Heart right ventricle (tissue), 16 donors: ENCODE measurements at regions not wholly inside any gene's neighbourhood (a gene's known extent, or its start where the extent isn't known, plus 50 kb on each side); places are given as distances from the start of the nearest gene placed in this dataset.
A peak's percentile ranks its signal among the peaks of the same experiment; 100 is the strongest.

Experiments
- ATAC-seq, 8 donors: fragments of 200-7000 bp; cut with Tn5 transposase; one replicate each; pipeline ENCODE4 v1.9.1; 2020; ENCODE audit warnings: mild to moderate bottlenecking in 8 of 8, moderate library complexity in 8 of 8, moderate number of reproducible peaks in 1 of 8
- DNase-seq, 2 donors: peaks; one replicate each; pipeline ENCODE4 v3.0.0-alpha.2; 2020
- H3K27ac ChIP-seq, 10 donors: fragments of 200-600 bp; sonication (generic) in 2 of 10; one replicate each; pipeline versions ENCODE4 v1.5.0 to v1.8.0; 2020 to 2022; ENCODE audit warnings: mild to moderate bottlenecking in 3 of 10
- H3K27me3 ChIP-seq, 7 donors: fragments of 200-600 bp; one replicate each; pipeline ENCODE4 v1.8.0; 2021 to 2022; ENCODE audit warnings: mild to moderate bottlenecking in 2 of 7
- H3K36me3 ChIP-seq, 9 donors: fragments of 200-600 bp; sonication (generic) in 1 of 9; one replicate each; pipeline versions ENCODE4 v1.5.0 to v1.8.0; 2020 to 2022; ENCODE audit warnings: mild to moderate bottlenecking in 2 of 9
- H3K4me1 ChIP-seq, 9 donors: fragments of 200-600 bp; sonication (generic) in 1 of 9; one replicate each; pipeline versions ENCODE4 v1.5.0 to v1.8.0; 2020 to 2022; ENCODE audit warnings: mild to moderate bottlenecking in 4 of 9
- H3K4me3 ChIP-seq, 10 donors: fragments of 200-600 bp; sonication (generic) in 2 of 10; one replicate each; pipeline versions ENCODE4 v1.5.0 to v1.8.0; 2020 to 2022; ENCODE audit warnings: mild to moderate bottlenecking in 7 of 10, moderate library complexity in 2 of 10
- H3K9me3 ChIP-seq, 11 donors: fragments of 200-600 bp in 10 of 11; sonication (generic) in 2 of 11; one replicate each; pipeline versions ENCODE4 v1.5.0 to v1.8.0; 2013 to 2022; ENCODE audit warnings: mild to moderate bottlenecking in 2 of 11, control low read depth in 1 of 11, moderate library complexity in 1 of 11
- WGBS, 2 donors: extraction: QIAGEN DNeasy Blood & Tissue Kit; methylation state at CpG; one replicate each; pipeline ENCODE4 v1.1.7; 2013; ENCODE audit warnings: inconsistent platforms in 1 of 2; 5-methylcytosine and 5-hydroxymethylcytosine counted together
- intact Hi-C, 10 donors: fragments of 100-400 bp; cut with DNase I; formaldehyde crosslinking; loops; one replicate each; pipeline versions ENCODE4 v1.11.1 to v1.14.2; 2022
- TF ChIP-seq, protein P1 (sequence below), 9 donors: fragments of 200-600 bp; sonication (generic) in 2 of 9; IDR thresholded peaks; one replicate each; pipeline versions ENCODE4 v1.5.0 to v1.8.0; 2021 to 2022; ENCODE audit warnings: antibody characterized with exemption in 9 of 9, mild to moderate bottlenecking in 5 of 9, moderate library complexity in 1 of 9
- donor health status: Arrhythmogenic right ventricular cardiomyopathy.
- donor health status: ischemic (EF 13 %, LVEDD 7.1; RV severe dilation, severe dysfunction).
- donor health status: healthy with polysubstance abuse.
- donor health status: DM: no; HTN: yes; CAD: no.
- donor health status: DM: no; HTN: no; CAD: no.
- donor health status: ischemic (EF 25% LVEDD 6.9; RV normal size, moderate dysfunction).
- donor health status: ischemic (EF 25% LVEDD 5.7; RV mildly dilated, moderate dysfunction).
- donor health status: healthy.
- donor health status: DM: yes; HTN: yes; CAD: no.
- donor health status: Ischemic cardiomyopathy.
- donor health status: ischemic (EF 35%, LVEDD 5.7; RV mildly dilated, moderate dysfunction).
- donor health status: nonischemic (EF 11% LVEDD 7.7; RV severe dilation, severe dysfunction).
- donor health status: DM: yes; HTN: yes; CAD: no.
- donor health status: PGD.
- donor health status: ischemic (EF 29% LVEDD 5.4; RV normal size, mild dysfunction).
- donor health status: nonischemic (EF 23%, LVEDD 6.1; RV moderate dilation, normal function).

DNA sequence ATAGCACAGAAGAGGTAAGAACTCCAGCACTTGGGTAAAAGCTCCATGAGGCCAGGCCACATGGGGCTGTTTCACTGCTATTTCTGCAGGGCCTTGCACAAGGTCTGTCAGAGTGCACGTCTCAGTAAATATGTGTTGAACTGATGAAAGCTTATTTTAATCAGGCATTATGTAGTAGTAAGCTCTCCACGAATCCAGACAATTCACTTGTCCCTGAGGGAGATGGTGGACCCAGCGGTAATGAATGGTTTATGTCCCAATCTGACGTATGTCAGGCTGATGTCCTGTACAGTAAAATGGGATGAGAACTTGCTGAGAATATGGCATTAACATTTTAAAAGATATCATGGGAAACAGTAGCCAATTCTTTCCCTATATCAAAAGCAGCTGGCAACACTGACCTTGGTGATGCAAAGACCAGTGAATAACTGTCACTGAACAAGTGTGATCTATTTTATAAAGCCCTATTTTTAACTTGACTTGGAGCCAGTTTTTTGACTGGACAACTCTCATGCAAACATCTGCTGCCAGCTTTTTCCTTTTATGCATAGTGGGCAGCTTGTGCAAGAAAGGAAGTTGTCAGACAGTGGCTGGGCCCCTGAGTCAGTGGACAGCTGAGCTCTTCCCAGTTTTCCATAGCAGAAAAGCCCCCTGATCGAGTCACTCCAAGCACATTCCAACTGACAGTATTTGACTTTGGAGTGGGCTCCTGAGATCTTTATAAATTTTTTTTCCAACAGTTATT lies 519.8 kb upstream of the MDFIC2 start:
- intact Hi-C loops: no loop called here
- Histone ChIP-seq H3K27me3 (no peaks in the 10 kb centered on the region), H3K36me3 (no peaks in the 10 kb centered on the region), H3K4me3 (no peak overlapping the region), H3K9me3 (no peaks in the 10 kb centered on the region), H3K27ac (peak overlapping the region; percentile 17 to 88 (median 74)), H3K4me1 (peaks cover 3 to 37% (median 15%) of the 10 kb centered on the region in 9 donors)
- peak; percentile 80 to 93 (median 86) for ATAC-seq
- DNase-seq: peak; percentile 17 to 44
- TF ChIP-seq, protein P1, sequence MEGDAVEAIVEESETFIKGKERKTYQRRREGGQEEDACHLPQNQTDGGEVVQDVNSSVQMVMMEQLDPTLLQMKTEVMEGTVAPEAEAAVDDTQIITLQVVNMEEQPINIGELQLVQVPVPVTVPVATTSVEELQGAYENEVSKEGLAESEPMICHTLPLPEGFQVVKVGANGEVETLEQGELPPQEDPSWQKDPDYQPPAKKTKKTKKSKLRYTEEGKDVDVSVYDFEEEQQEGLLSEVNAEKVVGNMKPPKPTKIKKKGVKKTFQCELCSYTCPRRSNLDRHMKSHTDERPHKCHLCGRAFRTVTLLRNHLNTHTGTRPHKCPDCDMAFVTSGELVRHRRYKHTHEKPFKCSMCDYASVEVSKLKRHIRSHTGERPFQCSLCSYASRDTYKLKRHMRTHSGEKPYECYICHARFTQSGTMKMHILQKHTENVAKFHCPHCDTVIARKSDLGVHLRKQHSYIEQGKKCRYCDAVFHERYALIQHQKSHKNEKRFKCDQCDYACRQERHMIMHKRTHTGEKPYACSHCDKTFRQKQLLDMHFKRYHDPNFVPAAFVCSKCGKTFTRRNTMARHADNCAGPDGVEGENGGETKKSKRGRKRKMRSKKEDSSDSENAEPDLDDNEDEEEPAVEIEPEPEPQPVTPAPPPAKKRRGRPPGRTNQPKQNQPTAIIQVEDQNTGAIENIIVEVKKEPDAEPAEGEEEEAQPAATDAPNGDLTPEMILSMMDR (IDR thresholded peaks at IDR 0.05): no peak
- WGBS, 2 donors: 30 to 39% methylated on average over 5 of the region's 5 CpGs

- peaks cover 3 to 36% (median 15%) of the 10 kb centered on the region in 9 donors for H3K4me1 ChIP-seq
- H3K27ac ChIP-seq: peak overlapping the region in 2 of 10 donors; percentile 34 to 59
- TF ChIP-seq, protein P1 (IDR thresholded peaks at IDR 0.05): no peak
Measured at GRCh38 chr3:70829092-70829491, 516.7 kb upstream of the MDFIC2 start.

GRCh38 chr3:70824773-70825172 lies 512.3 kb upstream of the MDFIC2 start:
- Histone ChIP-seq H3K4me1 (peaks cover 0 to 14% (median 0%) of the 10 kb centered on the region in 9 donors), H3K27me3 (no peaks in the 10 kb centered on the region), H3K36me3 (no peaks in the 10 kb centered on the region), H3K4me3 (no peak overlapping the region), H3K9me3 (peaks cover 0 to 11% (median 0%) of the 10 kb centered on the region in 11 donors), H3K27ac (no peak overlapping the region)
- TF ChIP-seq, protein P1 (IDR thresholded peaks at IDR 0.05): no peak
- WGBS, 2 donors: 73 to 79% methylated on average over 1 of the region's 1 CpG
- intact Hi-C loops: no loop called here
- no peak for DNase-seq
- ATAC-seq: no peak

More at GRCh38 chr3:70829092-70829491, 516.7 kb upstream of the MDFIC2 start:
- H3K9me3 ChIP-seq: peaks cover 0 to 11% (median 0%) of the 10 kb centered on the region in 11 donors
- WGBS, 2 donors: 45 to 54% methylated on average over 6 of the region's 6 CpGs
- no peaks in the 10 kb centered on the region for H3K27me3 ChIP-seq
- intact Hi-C loops: loop anchor here in 1 of 10 donors (2.0 kb wide), 1 partner anchor 48 kb away; no protein-coding TSS in a partner anchor
- peak in 4 of 8 donors; percentile 28 to 68 (median 51) for ATAC-seq
- no peak overlapping the region for H3K4me3 ChIP-seq
- no peaks in the 10 kb centered on the region for H3K36me3 ChIP-seq
- DNase-seq: peak in 1 of 2 donors; percentile 29

DNA sequence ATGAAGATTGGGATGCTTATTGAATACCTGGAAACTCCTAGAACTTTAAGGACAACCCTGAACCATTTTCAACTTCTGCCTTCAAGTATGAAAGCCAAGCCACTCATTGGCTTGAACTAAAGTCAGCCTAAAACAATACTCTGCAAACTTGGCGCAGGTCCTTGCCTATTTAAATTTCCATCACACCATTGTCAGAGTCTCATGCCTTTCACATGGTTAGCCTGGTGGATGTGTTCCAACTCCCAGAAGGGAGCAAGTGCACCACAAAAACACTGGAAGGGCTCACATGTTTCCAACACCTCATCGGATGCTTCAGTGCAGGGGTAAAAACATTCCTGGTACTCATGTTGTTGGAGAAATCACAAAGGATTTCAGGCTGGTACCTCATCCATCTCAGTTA lies 511.6 kb upstream of the MDFIC2 start:
- TF ChIP-seq, protein P1 (IDR thresholded peaks at IDR 0.05): no peak
- H3K4me3 ChIP-seq: no peak overlapping the region
- H3K27ac ChIP-seq: no peak overlapping the region
- intact Hi-C loops: no loop called here
- peaks cover 0 to 14% (median 0%) of the 10 kb centered on the region in 9 donors for H3K4me1 ChIP-seq
- no peaks in the 10 kb centered on the region for H3K36me3 ChIP-seq
- 64 to 66% methylated on average over 2 of the region's 2 CpGs for WGBS, 2 donors
- peak in 4 of 8 donors; percentile 33 to 56 (median 46) for ATAC-seq
- DNase-seq: peak in 1 of 2 donors; percentile 21
- H3K9me3 ChIP-seq: peaks cover 0 to 11% (median 0%) of the 10 kb centered on the region in 11 donors
- H3K27me3 ChIP-seq: no peaks in the 10 kb centered on the region
